HEK293 (cell line): ENCODE measurements at regions not wholly inside any gene's neighbourhood (a gene's known extent, or its start where the extent isn't known, plus 50 kb on each side); places are given as distances from the start of the nearest gene placed in this dataset.

Source experiments
- CTCF ChIP-seq: fragments of 450-650 bp; formaldehyde crosslinking; IDR thresholded peaks from 2 replicates; pipeline ENCODE4 v1.5.1; 2016; ENCODE audit warnings: missing biosample characterization, missing genetic modification characterization
- KLF8 ChIP-seq: fragments of 450-650 bp; formaldehyde crosslinking; IDR thresholded peaks from 2 replicates; pipeline ENCODE4 v1.5.1; 2016; ENCODE audit warnings: missing biosample characterization, missing genetic modification characterization
- ZBTB20 ChIP-seq: fragments of 450-650 bp; formaldehyde crosslinking; IDR thresholded peaks from 2 replicates; pipeline ENCODE4 v1.5.1; 2016; ENCODE audit warnings: missing biosample characterization, missing genetic modification characterization
- TF ChIP-seq, protein P1 (sequence below): fragments of 450-650 bp; formaldehyde crosslinking; IDR thresholded peaks from 2 replicates; pipeline ENCODE4 v1.5.1; 2016; ENCODE audit warnings: missing biosample characterization, missing genetic modification characterization

DNA sequence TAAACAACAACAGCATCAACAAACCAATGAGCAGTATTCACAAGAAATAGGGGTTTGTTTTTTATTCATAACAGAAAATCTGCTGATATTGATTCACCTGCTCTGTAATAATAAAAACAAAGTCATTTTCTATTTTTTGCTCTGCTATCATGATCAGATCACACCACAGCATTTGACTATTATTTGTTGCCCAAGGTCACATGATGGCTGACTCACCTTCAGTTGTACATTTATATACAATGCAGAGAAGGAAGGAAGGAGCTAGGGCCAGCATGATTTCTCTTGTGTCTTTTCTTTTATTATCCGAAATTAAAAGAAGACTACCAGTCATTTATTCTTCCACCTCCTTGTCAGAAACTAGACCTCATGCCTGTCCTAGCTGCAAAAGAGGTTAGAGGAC, 1427.7 kb upstream of the CELF4 start:
- TF ChIP-seq KLF8 (no peak), ZBTB20 (no peak), CTCF (no peak)
- TF ChIP-seq, protein P1, sequence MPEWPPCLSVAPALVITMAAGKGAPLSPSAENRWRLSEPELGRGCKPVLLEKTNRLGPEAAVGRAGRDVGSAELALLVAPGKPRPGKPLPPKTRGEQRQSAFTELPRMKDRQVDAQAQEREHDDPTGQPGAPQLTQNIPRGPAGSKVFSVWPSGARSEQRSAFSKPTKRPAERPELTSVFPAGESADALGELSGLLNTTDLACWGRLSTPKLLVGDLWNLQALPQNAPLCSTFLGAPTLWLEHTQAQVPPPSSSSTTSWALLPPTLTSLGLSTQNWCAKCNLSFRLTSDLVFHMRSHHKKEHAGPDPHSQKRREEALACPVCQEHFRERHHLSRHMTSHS: no peak
